HepG2 (cell line): ENCODE measurements at regions not wholly inside any gene's neighbourhood (a gene's known extent, or its start where the extent isn't known, plus 50 kb on each side); places are given as distances from the start of the nearest gene placed in this dataset.

Source experiments
- ATAC-seq: fragments of 200-7000 bp; cut with Tn5 transposase; 3 replicates; pipeline ENCODE4 v1.9.1; 2020; ENCODE audit warnings: mild to moderate bottlenecking, moderate library complexity
- BruUV-seq: library from RNA; stranded (reverse); fragments of 400-500 nt; replicated peaks from 2 replicates; lab custom pipeline; 2021; lab: Mats Ljungman, UMichigan
- CTCF ChIA-PET: fragments of 300-600 bp; formaldehyde crosslinking; extraction: SDS; loops from one replicate; lab custom pipeline; 2021; ENCODE audit warnings: low total read pairs, inconsistent platforms, low intra/inter-chr PET ratio; lab: Yijun Ruan, JAX
- POLR2A ChIA-PET: fragments of 350-600 bp; sonication (Branson Sonifier 250); formaldehyde crosslinking; loops from one replicate; lab custom pipeline; 2020; ENCODE audit warnings: antibody characterized with exemption, inconsistent platforms; lab: Yijun Ruan, JAX
- DNase-seq: peaks from one replicate; pipeline ENCODE4 v3.0.0-alpha.2; 2015; ENCODE audit warnings: low spot score
- FAIRE-seq: peaks from 3 replicates; lab custom pipeline; 2011; peaks lifted over from hg19 to GRCh38; lab: Jason Lieb, UNC
- H2AFZ ChIP-seq: one replicate; pipeline ENCODE4 v1.6.1; 2011; ENCODE audit warnings: low read length, inconsistent platforms
- H3K27ac ChIP-seq: fragments of 300-600 bp; 3 replicates; pipeline ENCODE4 v1.8.0; 2011; ENCODE audit warnings: mixed run types, mild to moderate bottlenecking, mixed read lengths, low read length, inconsistent platforms; ENCODE audit not compliant: insufficient read depth; ENCODE audit errors: extremely low read length
- H3K27me3 ChIP-seq, 2 experiments: fragments of 200-600 bp in 1 of 2; 2 replicates in 1 of 2; 3 replicates in 1 of 2; pipeline versions ENCODE4 v1.6.0 to v1.8.0; 2011; ENCODE audit warnings: low read length in 2 of 2, mild to moderate bottlenecking in 2 of 2, moderate library complexity in 2 of 2, inconsistent platforms in 1 of 2; ENCODE audit not compliant: insufficient read depth in 2 of 2, control insufficient read depth in 1 of 2
- H3K36me3 ChIP-seq, 2 experiments: fragments of 200-600 bp in 1 of 2; replicated peaks in 1 of 2; 2 replicates in 1 of 2; 3 replicates in 1 of 2; pipeline versions ENCODE4 v1.5.1 to v1.8.0; 2011; ENCODE audit warnings: low read length in 2 of 2, inconsistent platforms in 1 of 2; ENCODE audit not compliant: insufficient read depth in 2 of 2, control insufficient read depth in 1 of 2
- H3K4me1 ChIP-seq: 2 replicates; pipeline ENCODE4 v1.5.1; 2012; ENCODE audit warnings: low read length, inconsistent platforms; ENCODE audit not compliant: insufficient read depth
- H3K4me2 ChIP-seq: 2 replicates; pipeline ENCODE4 v1.6.0; 2011; ENCODE audit warnings: low read depth, low read length, inconsistent platforms
- H3K4me3 ChIP-seq, 3 experiments: fragments of 200-600 bp in 1 of 3; sonication (generic), shearing (Covaris generic) in 1 of 3; replicated peaks in 1 of 3; 2 replicates each; pipeline ENCODE4 v1.5.1; 2011 to 2016; ENCODE audit warnings: low read length in 3 of 3, inconsistent platforms in 2 of 3, low read depth in 2 of 3, mild to moderate bottlenecking in 2 of 3, control low read depth in 1 of 3, mixed read lengths in 1 of 3; ENCODE audit not compliant: insufficient read depth in 1 of 3
- H3K79me2 ChIP-seq: one replicate; pipeline ENCODE4 v1.6.1; 2011; ENCODE audit warnings: low read length, inconsistent platforms; ENCODE audit not compliant: insufficient read depth
- H3K9ac ChIP-seq: 2 replicates; pipeline ENCODE4 v1.6.0; 2011; ENCODE audit warnings: mild to moderate bottlenecking, low read depth, low read length, inconsistent platforms; ENCODE audit not compliant: insufficient read depth
- H3K9me3 ChIP-seq: 2 replicates; pipeline ENCODE4 v1.5.1; 2012; ENCODE audit warnings: mild to moderate bottlenecking, low read length
- H4K20me1 ChIP-seq: 2 replicates; pipeline ENCODE4 v1.6.0; 2011; ENCODE audit warnings: inconsistent platforms, mild to moderate bottlenecking, low read length, moderate library complexity; ENCODE audit not compliant: insufficient read depth
- E2F5 ChIP-seq: sonication (generic); formaldehyde crosslinking; conservative IDR thresholded peaks from 2 replicates; pipeline ENCODE4 v1.4.0; 2020; ENCODE audit warnings: missing genetic modification reagents
- EHMT2 ChIP-seq: fragments of 200-600 bp; sonication (generic); IDR thresholded peaks from 2 replicates; pipeline ENCODE4 v1.7.0; 2017; ENCODE audit warnings: antibody characterized with exemption, low read depth, low read length, borderline replicate concordance
- MAX ChIP-seq: IDR thresholded peaks from 2 replicates; pipeline ENCODE4 v1.6.1; 2012; ENCODE audit warnings: inconsistent platforms
- MTA1 ChIP-seq: sonication (generic); formaldehyde crosslinking; IDR thresholded peaks from 2 replicates; pipeline ENCODE4 v1.4.0; 2020; ENCODE audit warnings: missing genetic modification reagents, mild to moderate bottlenecking, borderline replicate concordance
- SPEN ChIP-seq: sonication (generic); formaldehyde crosslinking; IDR thresholded peaks from 2 replicates; pipeline ENCODE4 v1.5.1; 2020; ENCODE audit warnings: low read depth, mild to moderate bottlenecking, missing genetic modification reagents
- TBL1XR1 ChIP-seq: fragments of 150-350 bp; IDR thresholded peaks from 2 replicates; pipeline ENCODE4 v1.6.1; 2014; ENCODE audit warnings: borderline replicate concordance, low read length; ENCODE audit not compliant: partially characterized antibody
- ZBTB49 ChIP-seq: sonication (generic); formaldehyde crosslinking; IDR thresholded peaks from 2 replicates; pipeline ENCODE4 v1.4.0; 2020; ENCODE audit warnings: missing genetic modification reagents, borderline replicate concordance
- ZNF234 ChIP-seq: sonication (generic); formaldehyde crosslinking; conservative IDR thresholded peaks from 2 replicates; pipeline ENCODE4 v1.5.1; 2020; ENCODE audit warnings: mild to moderate bottlenecking, missing genetic modification reagents
- ZNF713 ChIP-seq: sonication (generic); formaldehyde crosslinking; IDR thresholded peaks from 2 replicates; pipeline ENCODE4 v1.4.0; 2020; ENCODE audit warnings: mild to moderate bottlenecking, missing genetic modification reagents
- ZNF749 ChIP-seq: sonication (generic); formaldehyde crosslinking; IDR thresholded peaks from 2 replicates; pipeline ENCODE4 v1.8.0; 2022; ENCODE audit warnings: mild to moderate bottlenecking, missing genetic modification reagents, moderate library complexity, borderline replicate concordance
- WGBS: methylation state at CpG from one replicate; pipeline ENCODE4 v1.1.6; 2017; ENCODE audit warnings: low lambda C conversion rate; 5-methylcytosine and 5-hydroxymethylcytosine counted together
- in situ Hi-C: cut with HindIII; loops from 2 replicates; pipeline ENCODE4 v1.10.0; 2017; ENCODE audit warnings: low pct_unique_long_range_greater_than_20kb; ENCODE audit not compliant: extremely low pct_ligation_motif_present
- intact Hi-C: fragments of 100-400 bp; cut with micrococcal nuclease; formaldehyde crosslinking; loops from one replicate; pipeline ENCODE4 v1.10.0; 2022; ENCODE audit not compliant: unreplicated experiment
- TF ChIP-seq, protein P1 (sequence below): sonication (generic); formaldehyde crosslinking; IDR thresholded peaks from 2 replicates; pipeline ENCODE4 v1.8.0; 2022; ENCODE audit warnings: mild to moderate bottlenecking, missing genetic modification reagents

DNA sequence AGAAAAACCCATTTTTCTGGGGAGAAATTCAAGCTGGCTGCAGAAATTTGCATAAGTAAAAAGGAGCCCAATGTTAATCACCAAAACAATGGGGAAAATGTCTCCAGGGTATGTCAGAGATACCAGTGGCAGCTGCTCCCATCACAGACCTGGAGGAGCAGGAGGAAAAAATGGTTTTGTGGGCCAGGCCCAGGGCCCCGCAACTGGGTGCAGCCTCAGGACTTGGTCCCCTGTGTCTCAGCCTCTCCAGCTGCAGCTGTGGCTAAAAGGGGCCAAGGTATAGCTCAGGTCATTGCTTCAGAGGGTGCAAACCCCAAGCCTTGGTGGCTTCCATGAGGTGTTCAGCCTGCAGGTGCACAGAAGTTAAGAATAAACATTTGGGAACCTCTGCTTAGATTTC is 536.4 kb upstream of the FRG1 start:
- Histone ChIP-seq H3K36me3 (no peaks in the 10 kb centered on the region), H3K9me3 (peaks cover 17% of the 10 kb centered on the region)
- ATAC-seq = no peak
- 0% methylated on average over 1 of the region's 1 CpG for WGBS
- no peak for TF ChIP-seq MAX
- no peak for TF ChIP-seq TBL1XR1
- TF ChIP-seq EHMT2 = no peak
- TF ChIP-seq ZBTB49 = no peak
- TF ChIP-seq ZNF234 (CRISPR knock-in tag) = no peak
- TF ChIP-seq, protein P1, sequence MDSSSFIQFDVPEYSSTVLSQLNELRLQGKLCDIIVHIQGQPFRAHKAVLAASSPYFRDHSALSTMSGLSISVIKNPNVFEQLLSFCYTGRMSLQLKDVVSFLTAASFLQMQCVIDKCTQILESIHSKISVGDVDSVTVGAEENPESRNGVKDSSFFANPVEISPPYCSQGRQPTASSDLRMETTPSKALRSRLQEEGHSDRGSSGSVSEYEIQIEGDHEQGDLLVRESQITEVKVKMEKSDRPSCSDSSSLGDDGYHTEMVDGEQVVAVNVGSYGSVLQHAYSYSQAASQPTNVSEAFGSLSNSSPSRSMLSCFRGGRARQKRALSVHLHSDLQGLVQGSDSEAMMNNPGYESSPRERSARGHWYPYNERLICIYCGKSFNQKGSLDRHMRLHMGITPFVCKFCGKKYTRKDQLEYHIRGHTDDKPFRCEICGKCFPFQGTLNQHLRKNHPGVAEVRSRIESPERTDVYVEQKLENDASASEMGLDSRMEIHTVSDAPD (CRISPR knock-in tag) = no peak
- TF ChIP-seq E2F5 (CRISPR knock-in tag) = no peak
- no peak for TF ChIP-seq MTA1 (CRISPR knock-in tag)
- TF ChIP-seq SPEN (CRISPR knock-in tag) = no peak
- no peak for TF ChIP-seq ZNF749 (CRISPR knock-in tag)
- TF ChIP-seq ZNF713 (CRISPR knock-in tag) = no peak
- TF ChIP-seq, all 625 proteins: peak for 0
- Histone ChIP-seq H4K20me1 (no peaks in the 10 kb centered on the region), H3K27ac (no peak overlapping the region), H3K4me3 (no peak overlapping the region), H3K9ac (no peak overlapping the region), H3K4me2 (no peak overlapping the region), H3K4me1 (no peaks in the 10 kb centered on the region), H3K79me2 (no peaks in the 10 kb centered on the region), H3K27me3 (no peaks in the 10 kb centered on the region), H2AFZ (no peak overlapping the region)
- no TSS peak for BruUV-seq
- intact Hi-C loops = no loop called here
- in situ Hi-C loops = no loop called here
- FAIRE-seq = no peak
- DNase-seq = no peak
- CTCF ChIA-PET = no interaction called here
- POLR2A ChIA-PET = no interaction called here
